ENCODE measurements at regions not wholly inside any gene's neighbourhood (a gene's known extent, or its start where the extent isn't known, plus 50 kb on each side); places are given as distances from the start of the nearest gene placed in this dataset.

DNA sequence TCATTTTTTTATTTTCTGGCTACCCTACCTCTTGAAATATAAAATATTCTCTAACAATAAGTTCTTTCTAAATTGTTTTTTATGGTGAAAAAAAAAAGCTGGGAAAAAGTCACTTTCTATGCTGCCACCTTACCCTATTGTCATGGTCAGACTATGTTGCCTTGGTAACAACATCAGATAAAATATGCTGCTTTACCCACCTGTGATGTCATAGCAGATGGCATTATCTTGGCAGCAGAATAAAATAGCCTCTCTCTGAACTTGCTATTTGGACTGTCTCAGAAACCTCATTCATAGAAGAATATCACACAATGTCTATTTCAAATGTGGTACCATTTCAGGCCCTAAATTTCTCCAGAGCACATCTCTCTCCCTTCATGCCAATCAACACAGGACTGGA, 69.6 kb upstream of the SGIP1 start:
- TF ChIP-seq CTCF (conservative IDR thresholded peaks at IDR 0.05): no peak
- no peak for TF ChIP-seq EZH2 (IDR thresholded peaks at IDR 0.05; ENCODE audit: low read depth)

Data from PC-9 (cell line).